HAP-1 (cell line): ENCODE measurements at regions not wholly inside any gene's neighbourhood (a gene's known extent, or its start where the extent isn't known, plus 50 kb on each side); places are given as distances from the start of the nearest gene placed in this dataset.
"Not testable (repeated sequence)": the region's sequence is repeated elsewhere in the genome, so short reads cannot be mapped to it uniquely, and the experiment has no call there.

ENCODE experiments used
- DNase-seq, 2 experiments: peaks; one replicate each; pipeline ENCODE4 v3.0.0-alpha.2; 2016 to 2020; ENCODE audit warnings: low spot score in 2 of 2
- H3K27me3 ChIP-seq: fragments of 250-450 bp; sonication (Bioruptor Pico); 2 replicates; pipeline ENCODE4 v1.5.1; 2020; ENCODE audit warnings: low read depth, mild to moderate bottlenecking, moderate library complexity
- H3K36me3 ChIP-seq: fragments of 250-450 bp; sonication (Bioruptor Pico); replicated peaks from 2 replicates; pipeline ENCODE4 v1.5.1; 2020; ENCODE audit warnings: mild to moderate bottlenecking
- H3K4me1 ChIP-seq: fragments of 250-450 bp; sonication (Bioruptor Pico); 2 replicates; pipeline ENCODE4 v1.5.1; 2020; ENCODE audit warnings: mild to moderate bottlenecking
- H3K4me3 ChIP-seq: fragments of 250-450 bp; sonication (Bioruptor Pico); 2 replicates; pipeline ENCODE4 v1.5.1; 2020; ENCODE audit warnings: mild to moderate bottlenecking, moderate library complexity
- H3K9me3 ChIP-seq: fragments of 250-450 bp; sonication (Bioruptor Pico); 2 replicates; pipeline ENCODE4 v1.5.1; 2020; ENCODE audit warnings: mild to moderate bottlenecking, moderate library complexity
- in situ Hi-C: fragments of 300-500 bp; cut with MboI; formaldehyde crosslinking; loops from 3 replicates; pipeline ENCODE4 v1.14.3; 2020; ENCODE audit warnings: low sequenced_read_pairs, inconsistent platforms, mixed read lengths

- DNase-seq = no peak
- Histone ChIP-seq H3K27me3 (peaks cover 8% of the 10 kb centered on the region), H3K9me3 (no peaks in the 10 kb centered on the region), H3K4me1 (no peaks in the 10 kb centered on the region), H3K36me3 (no peaks in the 10 kb centered on the region), H3K4me3 (no peak overlapping the region)
- in situ Hi-C loops = no loop called here
These were observed 176.2 kb downstream of the PHLDA1 start for GRCh38 chr12:75855360-75855759.

- no peaks in the 10 kb centered on the region for H3K36me3 ChIP-seq
- H3K4me1 ChIP-seq = no peaks in the 10 kb centered on the region
- no peak for DNase-seq
- H3K4me3 ChIP-seq = no peak overlapping the region
- H3K27me3 ChIP-seq = peaks cover 8% of the 10 kb centered on the region
- H3K9me3 ChIP-seq = no peaks in the 10 kb centered on the region
- in situ Hi-C loops = no loop called here
These were observed 176.8 kb downstream of the PHLDA1 start for GRCh38 chr12:75854681-75855309.

- in situ Hi-C loops, H3K36me3 ChIP-seq, H3K4me1 ChIP-seq, H3K27me3 ChIP-seq, DNase-seq, H3K4me3 ChIP-seq, H3K9me3 ChIP-seq: not testable (repeated sequence)
These were observed 177.4 kb downstream of the PHLDA1 start for GRCh38 chr12:75854137-75854536.

- H3K9me3 ChIP-seq = no peaks in the 10 kb centered on the region
- no peaks in the 10 kb centered on the region for H3K36me3 ChIP-seq
- H3K4me1 ChIP-seq = peaks cover 3% of the 10 kb centered on the region
- in situ Hi-C loops = no loop called here
- no peak overlapping the region for H3K4me3 ChIP-seq
- peaks cover 8% of the 10 kb centered on the region for H3K27me3 ChIP-seq
- DNase-seq = no peak
These were observed 177.9 kb downstream of the PHLDA1 start for GRCh38 chr12:75853626-75854025.

GRCh38 chr12:75852956-75853355 is 178.6 kb downstream of the PHLDA1 start:
- H3K36me3 ChIP-seq = no peaks in the 10 kb centered on the region
- in situ Hi-C loops = no loop called here

GRCh38 chr12:75852143-75852542 is 179.4 kb downstream of the PHLDA1 start:
- DNase-seq = no peak
- H3K4me3 ChIP-seq = no peak overlapping the region
- in situ Hi-C loops = no loop called here
- H3K27me3 ChIP-seq = peaks cover 8% of the 10 kb centered on the region
- no peaks in the 10 kb centered on the region for H3K9me3 ChIP-seq
- peaks cover 10% of the 10 kb centered on the region for H3K4me1 ChIP-seq
- no peaks in the 10 kb centered on the region for H3K36me3 ChIP-seq

More at GRCh38 chr12:75852956-75853355, 178.6 kb downstream of the PHLDA1 start:
- H3K4me1 ChIP-seq = peaks cover 10% of the 10 kb centered on the region
- no peak for DNase-seq
- no peaks in the 10 kb centered on the region for H3K9me3 ChIP-seq
- H3K4me3 ChIP-seq = no peak overlapping the region
- H3K27me3 ChIP-seq = peaks cover 8% of the 10 kb centered on the region

GRCh38 chr12:75850721-75851462 is 180.7 kb downstream of the PHLDA1 start:
- in situ Hi-C loops = no loop called here
- Histone ChIP-seq H3K4me1 (peaks cover 10% of the 10 kb centered on the region), H3K36me3 (no peaks in the 10 kb centered on the region), H3K27me3 (peaks cover 8% of the 10 kb centered on the region), H3K9me3 (no peaks in the 10 kb centered on the region; the same call in 1 of the 2 replicates), H3K4me3 (no peak overlapping the region)
- no peak for DNase-seq

- in situ Hi-C loops = no loop called here
- H3K4me1 ChIP-seq = peaks cover 14% of the 10 kb centered on the region
- no peak overlapping the region for H3K4me3 ChIP-seq
- no peaks in the 10 kb centered on the region for H3K36me3 ChIP-seq
- H3K27me3 ChIP-seq = peaks cover 4% of the 10 kb centered on the region
- H3K9me3 ChIP-seq = no peaks in the 10 kb centered on the region; the same call in 1 of the 2 replicates
- DNase-seq = no peak
These were observed 182.6 kb downstream of the PHLDA1 start for GRCh38 chr12:75848961-75849360.

- peak; percentile 9 to 48 for DNase-seq
- Histone ChIP-seq H3K9me3 (no peaks in the 10 kb centered on the region; the same call in 1 of the 2 replicates), H3K27me3 (peaks cover 4% of the 10 kb centered on the region), H3K36me3 (no peaks in the 10 kb centered on the region), H3K4me3 (no peak overlapping the region), H3K4me1 (peaks cover 14% of the 10 kb centered on the region)
- in situ Hi-C loops = no loop called here
These were observed 183.1 kb downstream of the PHLDA1 start for GRCh38 chr12:75848431-75848925.

GRCh38 chr12:75846102-75846501 is 185.5 kb downstream of the PHLDA1 start:
- Histone ChIP-seq H3K4me1 (peaks cover 14% of the 10 kb centered on the region), H3K4me3 (no peak overlapping the region), H3K36me3 (no peaks in the 10 kb centered on the region), H3K27me3 (no peaks in the 10 kb centered on the region), H3K9me3 (no peaks in the 10 kb centered on the region; the same call in 1 of the 2 replicates)
- DNase-seq = no peak
- in situ Hi-C loops = no loop called here

- no peak for DNase-seq
- H3K36me3 ChIP-seq = no peaks in the 10 kb centered on the region
- no peaks in the 10 kb centered on the region; the same call in 1 of the 2 replicates for H3K9me3 ChIP-seq
- H3K27me3 ChIP-seq = no peaks in the 10 kb centered on the region
- H3K4me3 ChIP-seq = no peak overlapping the region
- in situ Hi-C loops = no loop called here
- peaks cover 19% of the 10 kb centered on the region for H3K4me1 ChIP-seq
These were observed 186.6 kb downstream of the PHLDA1 start for GRCh38 chr12:75844985-75845384.

GRCh38 chr12:75844049-75844770 is 187.4 kb downstream of the PHLDA1 start:
- Histone ChIP-seq H3K4me3 (no peak overlapping the region), H3K36me3 (no peaks in the 10 kb centered on the region), H3K9me3 (no peaks in the 10 kb centered on the region; the same call in 1 of the 2 replicates), H3K27me3 (no peaks in the 10 kb centered on the region), H3K4me1 (peaks cover 19% of the 10 kb centered on the region)
- DNase-seq = no peak
- in situ Hi-C loops = no loop called here

GRCh38 chr12:75842090-75842489 is 189.5 kb downstream of the PHLDA1 start:
- no peak for DNase-seq
- no peaks in the 10 kb centered on the region; the same call in 1 of the 2 replicates for H3K9me3 ChIP-seq
- in situ Hi-C loops = no loop called here
- peaks cover 8% of the 10 kb centered on the region; the same call in 1 of the 2 replicates for H3K4me1 ChIP-seq
- no peaks in the 10 kb centered on the region for H3K27me3 ChIP-seq
- H3K4me3 ChIP-seq = no peak overlapping the region
- no peaks in the 10 kb centered on the region for H3K36me3 ChIP-seq

GRCh38 chr12:75840994-75841355 is 190.6 kb downstream of the PHLDA1 start:
- Histone ChIP-seq H3K9me3 (no peaks in the 10 kb centered on the region), H3K4me1 (peaks cover 8% of the 10 kb centered on the region; the same call in 1 of the 2 replicates), H3K4me3 (no peak overlapping the region), H3K27me3 (no peaks in the 10 kb centered on the region), H3K36me3 (no peaks in the 10 kb centered on the region)
- no peak for DNase-seq
- in situ Hi-C loops = no loop called here
